H9 (cell line): ENCODE measurements at regions not wholly inside any gene's neighbourhood (a gene's known extent, or its start where the extent isn't known, plus 50 kb on each side); places are given as distances from the start of the nearest gene placed in this dataset.

ENCODE experiments used
- DNase-seq: peaks from one replicate; pipeline ENCODE4 v3.0.0-alpha.2; 2017
- H2AFZ ChIP-seq: one replicate; pipeline ENCODE4 v1.6.1; 2013; ENCODE audit warnings: mild to moderate bottlenecking, low read length, control low read depth, moderate library complexity
- H2AK5ac ChIP-seq: 2 replicates; pipeline ENCODE4 v1.6.1; 2013; ENCODE audit warnings: low read length, control low read depth, mixed read lengths; ENCODE audit not compliant: insufficient read length
- H2BK120ac ChIP-seq: one replicate; pipeline ENCODE4 v1.6.1; 2013; ENCODE audit warnings: low read depth, mild to moderate bottlenecking, low read length, control low read depth, inconsistent platforms; ENCODE audit not compliant: poor library complexity, severe bottlenecking
- H2BK12ac ChIP-seq: 2 replicates; pipeline ENCODE4 v1.6.1; 2013; ENCODE audit warnings: low read length, control low read depth, mixed read lengths, low read depth; ENCODE audit not compliant: insufficient read length
- H2BK15ac ChIP-seq: 2 replicates; pipeline ENCODE4 v1.6.1; 2013; ENCODE audit warnings: low read depth, low read length, control low read depth
- H2BK20ac ChIP-seq: one replicate; pipeline ENCODE4 v1.6.1; 2013; ENCODE audit warnings: low read depth, mild to moderate bottlenecking, low read length, control low read depth, inconsistent platforms; ENCODE audit not compliant: poor library complexity, severe bottlenecking
- H2BK5ac ChIP-seq: 2 replicates; pipeline ENCODE4 v1.6.1; 2013; ENCODE audit warnings: low read length, control low read depth, mixed read lengths; ENCODE audit not compliant: insufficient read length
- H3K14ac ChIP-seq: 2 replicates; pipeline ENCODE4 v1.6.1; 2013; ENCODE audit warnings: low read length, control low read depth; ENCODE audit not compliant: insufficient read depth
- H3K18ac ChIP-seq: 2 replicates; pipeline ENCODE4 v1.6.1; 2013; ENCODE audit warnings: low read depth, mild to moderate bottlenecking, mixed read lengths, low read length, control low read depth; ENCODE audit not compliant: insufficient read length
- H3K23ac ChIP-seq: 2 replicates; pipeline ENCODE4 v1.6.1; 2013; ENCODE audit warnings: low read length, control low read depth, mixed read lengths, low read depth; ENCODE audit not compliant: insufficient read length
- H3K23me2 ChIP-seq: 2 replicates; pipeline ENCODE4 v1.6.1; 2013; ENCODE audit warnings: low read depth, mild to moderate bottlenecking, mixed read lengths, low read length, control low read depth; ENCODE audit not compliant: insufficient read length, poor library complexity, severe bottlenecking
- H3K27ac ChIP-seq: 2 replicates; pipeline ENCODE4 v1.5.1; 2013; ENCODE audit warnings: low read length, control low read depth, mixed read lengths, low read depth; ENCODE audit not compliant: insufficient read length
- H3K27me3 ChIP-seq: 2 replicates; pipeline ENCODE4 v1.6.1; 2013; ENCODE audit warnings: low read length, control low read depth, inconsistent platforms; ENCODE audit not compliant: insufficient read depth
- H3K4ac ChIP-seq: 2 replicates; pipeline ENCODE4 v1.6.1; 2013; ENCODE audit warnings: low read depth, mild to moderate bottlenecking, control low read depth, inconsistent platforms, low read length, moderate library complexity
- H3K4me1 ChIP-seq: 2 replicates; pipeline ENCODE4 v1.6.1; 2013; ENCODE audit warnings: low read length, control low read depth, inconsistent platforms; ENCODE audit not compliant: insufficient read depth
- H3K4me2 ChIP-seq: 2 replicates; pipeline ENCODE4 v1.6.1; 2013; ENCODE audit warnings: low read length, control low read depth, mixed read lengths; ENCODE audit not compliant: insufficient read length, insufficient read depth
- H3K56ac ChIP-seq: 2 replicates; pipeline ENCODE4 v1.6.1; 2013; ENCODE audit warnings: low read depth, mild to moderate bottlenecking, mixed read lengths, low read length, control low read depth; ENCODE audit not compliant: insufficient read length
- H3K79me1 ChIP-seq: 2 replicates; pipeline ENCODE4 v1.6.1; 2013; ENCODE audit warnings: low read depth, mild to moderate bottlenecking, moderate library complexity, low read length, control low read depth, inconsistent platforms; ENCODE audit not compliant: insufficient read depth, poor library complexity, severe bottlenecking
- H3K79me2 ChIP-seq: 2 replicates; pipeline ENCODE4 v1.6.1; 2013; ENCODE audit warnings: low read length, control low read depth, inconsistent platforms; ENCODE audit not compliant: insufficient read depth
- H3K9ac ChIP-seq: 2 replicates; pipeline ENCODE4 v1.6.1; 2013; ENCODE audit warnings: low read length, control low read depth, mixed read lengths; ENCODE audit not compliant: insufficient read length; ENCODE audit errors: extremely low read depth
- H3K9me3 ChIP-seq: one replicate; pipeline ENCODE4 v1.6.1; 2013; ENCODE audit warnings: low read depth, low read length, inconsistent platforms; ENCODE audit not compliant: control insufficient read depth
- H3T11ph ChIP-seq: one replicate; pipeline ENCODE4 v1.6.1; 2013; ENCODE audit warnings: mild to moderate bottlenecking, low read length, control low read depth, inconsistent platforms
- H4K20me1 ChIP-seq: one replicate; pipeline ENCODE4 v1.6.1; 2013; ENCODE audit not compliant: control insufficient read depth, insufficient read length, insufficient read depth
- H4K5ac ChIP-seq: 2 replicates; pipeline ENCODE4 v1.6.1; 2013; ENCODE audit warnings: low read depth, mild to moderate bottlenecking, mixed read lengths, low read length, control low read depth; ENCODE audit not compliant: insufficient read length
- H4K8ac ChIP-seq: replicated peaks from 2 replicates; pipeline ENCODE4 v1.6.1; 2013; ENCODE audit warnings: low read length, control low read depth, mixed read lengths, low read depth; ENCODE audit not compliant: insufficient read length
- H4K91ac ChIP-seq: 2 replicates; pipeline ENCODE4 v1.6.1; 2013; ENCODE audit warnings: low read depth, mild to moderate bottlenecking, moderate library complexity, mixed read lengths, low read length, control low read depth; ENCODE audit not compliant: insufficient read length
- H3K27ac Mint-ChIP-seq, 3 experiments: 2 replicates in 2 of 3; 3 replicates in 1 of 3; pipeline ENCODE4 v1.8.0; 2020 to 2021; ENCODE audit warnings: mixed read lengths in 3 of 3, mild to moderate bottlenecking in 1 of 3, moderate library complexity in 1 of 3
- H3K27me3 Mint-ChIP-seq: 2 replicates; pipeline ENCODE4 v1.8.0; 2021; ENCODE audit warnings: low read depth, mild to moderate bottlenecking, moderate library complexity, mixed read lengths
- H3K36me3 Mint-ChIP-seq, 3 experiments: 2 replicates in 2 of 3; 3 replicates in 1 of 3; pipeline ENCODE4 v1.8.0; 2020 to 2021; ENCODE audit warnings: low read depth in 3 of 3, mixed read lengths in 3 of 3; ENCODE audit not compliant: insufficient read depth in 1 of 3
- H3K4me1 Mint-ChIP-seq, 2 experiments: 2 replicates each; pipeline ENCODE4 v1.8.0; 2020; ENCODE audit warnings: mixed read lengths in 2 of 2
- H3K4me3 Mint-ChIP-seq, 2 experiments: 2 replicates in 1 of 2; 3 replicates in 1 of 2; pipeline ENCODE4 v1.8.0; 2020 to 2021; ENCODE audit warnings: mild to moderate bottlenecking in 2 of 2, mixed read lengths in 2 of 2, moderate library complexity in 1 of 2
- H3K9me3 Mint-ChIP-seq, 2 experiments: 2 replicates in 1 of 2; 3 replicates in 1 of 2; pipeline ENCODE4 v1.8.0; 2020; ENCODE audit warnings: mild to moderate bottlenecking in 2 of 2, mixed read lengths in 2 of 2, moderate library complexity in 1 of 2
- whole genome bisulfite sequencing: extraction: QIAGEN DNeasy Blood & Tissue Kit; methylation state at CpG from one replicate; pipeline ENCODE4 v1.1.7; 2013; ENCODE audit warnings: missing lambda C conversion rate, low lambda C conversion rate, mixed read lengths; ENCODE audit not compliant: insufficient read length; ENCODE audit errors: extremely low coverage; 5-methylcytosine and 5-hydroxymethylcytosine counted together
- TF ChIP-seq, protein P1 (sequence below): fragments of 200-600 bp; sonication (generic); conservative IDR thresholded peaks from 3 replicates; pipeline ENCODE4 v1.8.0; 2021; ENCODE audit warnings: antibody characterized with exemption, mild to moderate bottlenecking

DNA sequence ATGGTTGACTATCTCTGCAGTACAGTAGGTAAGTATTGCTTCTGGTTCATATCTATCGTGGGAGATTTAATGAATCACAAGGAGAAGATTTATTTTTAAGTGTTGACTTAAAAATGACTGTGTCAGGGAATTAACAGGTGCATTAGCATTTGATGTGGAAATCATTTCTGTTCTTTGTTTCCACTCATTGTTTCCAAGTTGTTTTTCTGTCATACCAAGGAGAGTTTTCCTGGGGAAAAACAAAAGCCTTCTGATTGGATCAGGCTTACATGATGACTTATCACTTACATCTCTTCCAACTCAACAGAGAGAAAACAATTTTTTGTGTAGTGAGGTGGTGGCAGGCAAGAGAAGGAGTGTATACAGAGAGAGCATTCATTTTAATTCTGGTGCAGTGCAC lies 686.4 kb downstream of the HTR1B start:
- Histone ChIP-seq H3K9ac (no peak overlapping the region), H4K20me1 (no peaks in the 10 kb centered on the region), H3K18ac (no peak overlapping the region), H3K23me2 (no peaks in the 10 kb centered on the region), H3K56ac (no peak overlapping the region), H3K4ac (no peak overlapping the region), H3K4me1 (no peaks in the 10 kb centered on the region; the same call in 1 of the 2 replicates), H4K5ac (no peak overlapping the region), H2AFZ (no peak overlapping the region), H3K79me1 (no peaks in the 10 kb centered on the region), H3K27ac (no peak overlapping the region), H2BK20ac (no peak overlapping the region), H4K91ac (no peak overlapping the region), H3T11ph (no peak overlapping the region), H3K27me3 (no peaks in the 10 kb centered on the region), H2BK15ac (no peak overlapping the region), H2BK120ac (no peak overlapping the region), H2BK5ac (no peak overlapping the region), H4K8ac (no peak overlapping the region), H3K9me3 (no peaks in the 10 kb centered on the region), H2BK12ac (no peak overlapping the region), H3K14ac (no peak overlapping the region), H3K79me2 (0 out of 2 replicates have a peak, but pooled peaks cover 3% of the 10 kb centered on the region), H3K4me2 (no peak overlapping the region), H2AK5ac (no peak overlapping the region), H3K23ac (no peak overlapping the region)
- Mint-ChIP-seq H3K36me3 (peaks cover 0 to 7% (median 0%) of the 10 kb centered on the region in 3 experiments; a peak in 2 of 7 replicates), H3K27ac (no peak overlapping the region; a peak in 1 of 7 replicates), H3K4me3 (no peak overlapping the region), H3K4me1 (peaks cover 7 to 10% of the 10 kb centered on the region in 2 experiments), H3K27me3 (no peaks in the 10 kb centered on the region), H3K9me3 (no peaks in the 10 kb centered on the region)
- no peak for DNase-seq
- TF ChIP-seq, protein P1, sequence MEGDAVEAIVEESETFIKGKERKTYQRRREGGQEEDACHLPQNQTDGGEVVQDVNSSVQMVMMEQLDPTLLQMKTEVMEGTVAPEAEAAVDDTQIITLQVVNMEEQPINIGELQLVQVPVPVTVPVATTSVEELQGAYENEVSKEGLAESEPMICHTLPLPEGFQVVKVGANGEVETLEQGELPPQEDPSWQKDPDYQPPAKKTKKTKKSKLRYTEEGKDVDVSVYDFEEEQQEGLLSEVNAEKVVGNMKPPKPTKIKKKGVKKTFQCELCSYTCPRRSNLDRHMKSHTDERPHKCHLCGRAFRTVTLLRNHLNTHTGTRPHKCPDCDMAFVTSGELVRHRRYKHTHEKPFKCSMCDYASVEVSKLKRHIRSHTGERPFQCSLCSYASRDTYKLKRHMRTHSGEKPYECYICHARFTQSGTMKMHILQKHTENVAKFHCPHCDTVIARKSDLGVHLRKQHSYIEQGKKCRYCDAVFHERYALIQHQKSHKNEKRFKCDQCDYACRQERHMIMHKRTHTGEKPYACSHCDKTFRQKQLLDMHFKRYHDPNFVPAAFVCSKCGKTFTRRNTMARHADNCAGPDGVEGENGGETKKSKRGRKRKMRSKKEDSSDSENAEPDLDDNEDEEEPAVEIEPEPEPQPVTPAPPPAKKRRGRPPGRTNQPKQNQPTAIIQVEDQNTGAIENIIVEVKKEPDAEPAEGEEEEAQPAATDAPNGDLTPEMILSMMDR, result no peak
- WGBS, result no CpG with 5 or more reads among the region's 1 CpG
